Retinal pigment epithelial cell (primary cell): ENCODE measurements at regions not wholly inside any gene's neighbourhood (a gene's known extent, or its start where the extent isn't known, plus 50 kb on each side); places are given as distances from the start of the nearest gene placed in this dataset.
"Not testable (repeated sequence)": the region's sequence is repeated elsewhere in the genome, so short reads cannot be mapped to it uniquely, and the experiment has no call there.

ENCODE experiments used
- DNase-seq: peaks from one replicate; pipeline ENCODE4 v3.0.0-alpha.2; 2010; ENCODE audit warnings: low read depth
- H3K4me3 ChIP-seq: 2 replicates; pipeline ENCODE4 v1.5.1; 2011; ENCODE audit warnings: mild to moderate bottlenecking, low read length, control low read depth, moderate library complexity
- TF ChIP-seq, protein P1 (sequence below): conservative IDR thresholded peaks from 2 replicates; pipeline ENCODE4 v1.5.1; 2011; ENCODE audit warnings: low read depth, low read length, control low read depth, inconsistent platforms

DNA sequence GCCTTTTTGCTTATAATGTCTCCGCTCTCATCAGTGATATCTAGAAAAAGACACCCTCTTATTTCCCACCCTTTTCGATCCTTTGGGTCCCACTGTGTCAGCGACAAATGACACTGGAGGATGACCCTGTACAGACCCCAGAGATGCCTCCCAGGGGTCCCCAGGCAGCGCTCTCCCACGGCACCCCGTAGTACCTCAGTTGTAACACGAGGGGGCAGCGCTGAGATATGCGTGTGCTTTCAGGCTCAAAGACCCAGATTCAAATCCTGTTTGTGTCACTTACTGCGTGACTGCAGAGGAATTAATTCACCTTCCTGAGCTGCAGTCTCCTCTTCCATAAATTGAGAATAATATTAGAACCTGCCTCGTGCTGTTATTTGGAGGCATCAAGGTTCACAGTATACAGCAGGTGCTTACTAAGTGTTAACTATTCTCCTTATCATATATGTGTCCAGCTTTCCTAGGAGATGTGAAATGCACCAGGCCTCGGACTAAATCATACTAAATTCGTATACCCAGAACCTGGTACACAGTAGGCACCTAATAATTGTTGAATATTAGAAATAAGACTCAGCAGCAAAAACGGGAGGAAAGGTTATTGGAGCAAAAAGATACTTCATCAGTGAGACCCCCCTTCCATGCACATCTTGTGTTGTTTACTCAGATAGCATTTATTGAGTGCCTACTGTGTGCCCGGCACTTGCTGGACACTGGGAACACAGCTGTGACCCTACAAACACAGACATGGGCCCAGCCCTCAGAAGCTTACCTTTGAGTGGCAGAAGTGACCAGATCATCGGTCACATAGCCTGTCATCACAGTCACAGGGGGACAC is 99.9 kb downstream of the PHETA1 start:
- TF ChIP-seq, protein P1, sequence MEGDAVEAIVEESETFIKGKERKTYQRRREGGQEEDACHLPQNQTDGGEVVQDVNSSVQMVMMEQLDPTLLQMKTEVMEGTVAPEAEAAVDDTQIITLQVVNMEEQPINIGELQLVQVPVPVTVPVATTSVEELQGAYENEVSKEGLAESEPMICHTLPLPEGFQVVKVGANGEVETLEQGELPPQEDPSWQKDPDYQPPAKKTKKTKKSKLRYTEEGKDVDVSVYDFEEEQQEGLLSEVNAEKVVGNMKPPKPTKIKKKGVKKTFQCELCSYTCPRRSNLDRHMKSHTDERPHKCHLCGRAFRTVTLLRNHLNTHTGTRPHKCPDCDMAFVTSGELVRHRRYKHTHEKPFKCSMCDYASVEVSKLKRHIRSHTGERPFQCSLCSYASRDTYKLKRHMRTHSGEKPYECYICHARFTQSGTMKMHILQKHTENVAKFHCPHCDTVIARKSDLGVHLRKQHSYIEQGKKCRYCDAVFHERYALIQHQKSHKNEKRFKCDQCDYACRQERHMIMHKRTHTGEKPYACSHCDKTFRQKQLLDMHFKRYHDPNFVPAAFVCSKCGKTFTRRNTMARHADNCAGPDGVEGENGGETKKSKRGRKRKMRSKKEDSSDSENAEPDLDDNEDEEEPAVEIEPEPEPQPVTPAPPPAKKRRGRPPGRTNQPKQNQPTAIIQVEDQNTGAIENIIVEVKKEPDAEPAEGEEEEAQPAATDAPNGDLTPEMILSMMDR, result peak; percentile 57
- DNase-seq, result no peak
- H3K4me3 ChIP-seq, result no peak overlapping the region

DNA sequence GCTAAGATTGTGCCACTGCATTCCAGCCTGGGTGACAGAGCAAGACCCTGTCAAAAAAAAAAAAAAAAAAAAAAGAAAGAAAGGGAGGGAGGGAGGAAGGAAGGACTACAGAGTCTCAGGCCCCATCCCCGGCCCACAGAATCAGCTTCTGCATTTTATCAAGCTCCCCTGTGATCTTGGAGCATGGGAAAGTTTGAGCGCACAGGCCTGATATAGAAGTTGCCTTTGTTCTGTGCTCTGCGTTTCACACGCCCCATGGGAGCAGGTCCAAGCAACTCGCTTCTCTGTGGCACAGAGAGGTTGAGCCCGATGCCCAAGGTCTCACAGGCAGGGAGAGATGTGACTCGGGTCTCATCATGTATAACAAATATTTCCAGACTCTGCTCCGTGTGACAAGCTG is 101.8 kb downstream of the PHETA1 start:
- TF ChIP-seq, protein P1, result no peak
- DNase-seq, result no peak
- H3K4me3 ChIP-seq, result no peak overlapping the region

DNA sequence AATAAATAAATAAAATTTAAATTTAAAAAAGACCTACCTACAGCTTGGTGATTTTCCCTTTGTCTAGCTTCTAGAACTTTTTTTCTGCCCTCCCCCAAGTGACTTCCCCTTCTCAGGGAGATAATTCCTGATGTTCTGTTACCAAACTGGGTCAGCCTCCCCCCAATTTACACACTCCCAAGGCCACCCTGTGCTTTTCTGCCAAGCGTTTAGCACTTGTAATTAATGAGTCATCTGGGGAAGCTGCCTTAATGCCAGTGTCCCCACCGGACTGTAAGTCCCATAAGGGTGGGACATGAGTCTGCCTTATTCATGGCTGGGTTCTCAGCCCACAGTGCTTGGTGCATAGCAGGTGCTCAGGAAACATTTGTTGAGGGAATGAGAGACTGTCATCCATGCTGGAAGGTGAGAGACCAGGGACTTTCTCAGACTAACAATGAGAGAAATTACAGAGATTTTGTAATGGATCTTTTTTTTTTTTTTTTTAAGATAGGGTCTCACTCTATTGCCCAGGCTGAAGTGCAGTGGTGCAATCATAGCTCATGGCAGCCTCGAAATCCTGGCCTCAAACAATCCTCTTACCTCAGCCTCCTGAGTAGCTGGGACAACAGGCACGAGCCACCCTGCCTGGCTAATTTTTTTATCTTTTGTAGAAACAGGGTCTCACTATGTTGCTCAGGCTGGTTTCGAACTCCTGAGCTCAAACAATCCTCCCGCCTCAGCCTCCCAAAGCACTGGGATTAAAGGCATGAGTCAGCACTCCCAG is 106.8 kb downstream of the PHETA1 start:
- TF ChIP-seq, protein P1, result no peak
- no peak for DNase-seq
- no peak overlapping the region for H3K4me3 ChIP-seq

DNA sequence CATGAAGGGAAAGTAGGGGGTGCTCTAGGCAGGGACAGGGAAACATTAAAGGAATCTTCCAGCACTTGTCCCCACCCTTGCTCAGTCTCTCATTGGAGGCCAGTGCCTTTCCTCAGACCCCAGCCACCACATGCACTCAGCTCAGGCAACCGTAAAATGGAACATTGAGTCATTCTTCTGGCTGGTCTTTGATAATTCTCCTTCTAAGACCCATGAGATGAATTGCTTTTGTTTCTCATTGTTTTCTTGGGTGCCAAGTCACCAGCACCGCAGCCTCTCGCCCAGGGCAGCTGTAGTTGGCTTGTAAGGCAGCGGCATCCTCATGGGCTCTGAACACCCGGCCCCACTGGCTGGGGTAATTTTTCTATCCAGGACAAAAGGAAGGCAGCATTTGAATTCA is 108.2 kb downstream of the PHETA1 start:
- H3K4me3 ChIP-seq, result no peak overlapping the region
- TF ChIP-seq, protein P1, result no peak
- DNase-seq, result no peak

DNA sequence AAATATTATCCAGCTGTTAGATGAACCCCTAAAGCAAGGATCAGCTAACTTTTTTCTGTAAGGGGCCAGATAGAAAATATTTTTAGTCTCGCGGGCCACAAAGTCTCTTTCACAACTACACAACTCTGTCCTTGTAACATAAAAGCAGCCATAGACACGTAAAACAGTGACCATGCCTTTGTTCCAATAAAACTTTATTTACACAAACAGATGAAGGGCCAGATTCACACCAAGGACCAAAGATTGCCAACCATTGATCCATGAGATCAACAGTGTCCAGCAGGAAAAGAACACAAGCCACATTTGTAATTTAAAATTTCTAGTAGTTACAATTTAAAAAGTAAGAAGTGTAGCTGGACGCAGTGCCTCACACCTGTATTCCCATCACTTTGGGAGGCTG is 109.7 kb downstream of the PHETA1 start:
- DNase-seq, result no peak
- TF ChIP-seq, protein P1, result no peak

DNA sequence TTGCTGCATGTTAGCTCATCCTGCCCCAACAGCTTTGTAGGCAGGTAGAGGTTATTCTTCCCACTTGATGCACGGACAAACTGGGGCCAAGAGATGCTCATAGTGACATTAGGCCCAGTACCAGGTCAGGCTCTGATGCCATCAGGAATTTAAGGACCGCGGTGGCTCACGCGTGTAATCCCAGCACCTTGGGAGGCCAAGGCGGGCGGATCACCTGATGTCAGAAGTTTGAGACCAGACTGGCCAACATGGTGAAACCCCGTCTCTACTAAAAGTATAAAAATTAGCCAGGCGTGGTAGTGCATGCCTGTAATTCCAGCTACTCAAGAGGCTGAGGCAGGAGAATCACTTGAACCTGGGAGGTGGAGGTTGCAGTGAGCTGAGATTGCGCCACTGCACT is 110.8 kb downstream of the PHETA1 start:
- not testable (repeated sequence) for H3K4me3 ChIP-seq, DNase-seq

More for the DNA sequence above, 109.7 kb downstream of the PHETA1 start:
- H3K4me3 ChIP-seq, result no peak overlapping the region

DNA sequence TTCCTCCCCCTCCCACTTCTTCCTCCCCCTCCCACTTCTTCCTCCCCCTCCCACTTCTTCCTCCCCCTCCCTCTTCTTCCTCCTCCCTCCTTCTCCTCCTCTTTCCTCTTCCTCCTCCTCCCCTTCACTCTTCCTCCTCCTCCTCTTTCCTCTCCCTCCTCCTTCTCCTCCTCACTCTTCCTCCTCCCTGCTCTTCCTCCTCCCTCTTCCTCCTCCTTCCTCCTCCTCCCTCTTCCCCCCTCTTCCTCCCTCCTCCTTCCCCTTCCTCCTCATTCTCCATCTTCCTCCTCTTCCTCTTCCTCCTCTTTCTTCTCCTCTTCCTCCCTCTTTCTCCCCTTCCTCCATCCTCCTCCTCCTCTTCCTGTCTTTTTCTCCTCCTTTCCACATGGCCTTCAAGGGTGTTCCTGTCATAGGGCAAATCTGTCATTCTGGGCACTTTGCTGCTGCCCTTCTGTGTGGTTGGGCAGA is 111.4 kb downstream of the PHETA1 start:
- DNase-seq, result no peak
- H3K4me3 ChIP-seq, result no peak overlapping the region
- TF ChIP-seq, protein P1, result no peak
